ENCODE measurements at regions not wholly inside any gene's neighbourhood (a gene's known extent, or its start where the extent isn't known, plus 50 kb on each side); places are given as distances from the start of the nearest gene placed in this dataset.

DNA sequence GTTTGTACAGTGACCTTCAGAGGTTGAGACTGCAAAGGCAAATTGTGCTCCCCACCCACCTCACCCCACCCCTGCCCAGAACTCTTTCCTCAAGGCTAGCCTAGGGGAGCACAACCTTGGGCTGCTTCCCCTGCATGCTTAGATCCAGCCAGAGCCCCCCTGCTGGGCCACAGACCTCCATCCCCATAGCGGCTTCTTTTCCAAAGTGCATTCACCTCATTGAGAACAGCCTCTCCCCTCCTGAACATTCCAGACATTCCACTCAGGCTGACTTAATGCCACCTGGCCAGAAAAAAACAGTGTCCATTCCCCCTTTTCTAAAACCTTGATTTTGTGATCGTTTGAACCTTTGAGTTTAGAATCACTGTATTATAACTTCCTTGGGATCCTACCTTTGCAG lies 124.4 kb upstream of the TOPAZ1 start:
- TF ChIP-seq CTCF (IDR thresholded peaks at IDR 0.05) = no peak
- no peak for TF ChIP-seq TCF7L2 (IDR thresholded peaks at IDR 0.05; ENCODE audit: low read depth, low read length)
- TF ChIP-seq SIN3A (IDR thresholded peaks at IDR 0.05; ENCODE audit: borderline replicate concordance, insufficient read depth, low read depth, low read length) = no peak
- TF ChIP-seq, protein P1, sequence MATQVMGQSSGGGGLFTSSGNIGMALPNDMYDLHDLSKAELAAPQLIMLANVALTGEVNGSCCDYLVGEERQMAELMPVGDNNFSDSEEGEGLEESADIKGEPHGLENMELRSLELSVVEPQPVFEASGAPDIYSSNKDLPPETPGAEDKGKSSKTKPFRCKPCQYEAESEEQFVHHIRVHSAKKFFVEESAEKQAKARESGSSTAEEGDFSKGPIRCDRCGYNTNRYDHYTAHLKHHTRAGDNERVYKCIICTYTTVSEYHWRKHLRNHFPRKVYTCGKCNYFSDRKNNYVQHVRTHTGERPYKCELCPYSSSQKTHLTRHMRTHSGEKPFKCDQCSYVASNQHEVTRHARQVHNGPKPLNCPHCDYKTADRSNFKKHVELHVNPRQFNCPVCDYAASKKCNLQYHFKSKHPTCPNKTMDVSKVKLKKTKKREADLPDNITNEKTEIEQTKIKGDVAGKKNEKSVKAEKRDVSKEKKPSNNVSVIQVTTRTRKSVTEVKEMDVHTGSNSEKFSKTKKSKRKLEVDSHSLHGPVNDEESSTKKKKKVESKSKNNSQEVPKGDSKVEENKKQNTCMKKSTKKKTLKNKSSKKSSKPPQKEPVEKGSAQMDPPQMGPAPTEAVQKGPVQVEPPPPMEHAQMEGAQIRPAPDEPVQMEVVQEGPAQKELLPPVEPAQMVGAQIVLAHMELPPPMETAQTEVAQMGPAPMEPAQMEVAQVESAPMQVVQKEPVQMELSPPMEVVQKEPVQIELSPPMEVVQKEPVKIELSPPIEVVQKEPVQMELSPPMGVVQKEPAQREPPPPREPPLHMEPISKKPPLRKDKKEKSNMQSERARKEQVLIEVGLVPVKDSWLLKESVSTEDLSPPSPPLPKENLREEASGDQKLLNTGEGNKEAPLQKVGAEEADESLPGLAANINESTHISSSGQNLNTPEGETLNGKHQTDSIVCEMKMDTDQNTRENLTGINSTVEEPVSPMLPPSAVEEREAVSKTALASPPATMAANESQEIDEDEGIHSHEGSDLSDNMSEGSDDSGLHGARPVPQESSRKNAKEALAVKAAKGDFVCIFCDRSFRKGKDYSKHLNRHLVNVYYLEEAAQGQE (IDR thresholded peaks at IDR 0.05; ENCODE audit: insufficient read depth in 1 of 2, low read depth in 2 of 2, low read length in 1 of 2) = no peak

Data from Panc1 (cell line).